H9 (cell line): ENCODE measurements at regions not wholly inside any gene's neighbourhood (a gene's known extent, or its start where the extent isn't known, plus 50 kb on each side); places are given as distances from the start of the nearest gene placed in this dataset.

Source experiments
- DNase-seq: peaks from one replicate; pipeline ENCODE4 v3.0.0-alpha.2; 2017
- H2AFZ ChIP-seq: one replicate; pipeline ENCODE4 v1.6.1; 2013; ENCODE audit warnings: mild to moderate bottlenecking, low read length, control low read depth, moderate library complexity
- H2AK5ac ChIP-seq: 2 replicates; pipeline ENCODE4 v1.6.1; 2013; ENCODE audit warnings: low read length, control low read depth, mixed read lengths; ENCODE audit not compliant: insufficient read length
- H2BK120ac ChIP-seq: one replicate; pipeline ENCODE4 v1.6.1; 2013; ENCODE audit warnings: low read depth, mild to moderate bottlenecking, low read length, control low read depth, inconsistent platforms; ENCODE audit not compliant: poor library complexity, severe bottlenecking
- H2BK12ac ChIP-seq: 2 replicates; pipeline ENCODE4 v1.6.1; 2013; ENCODE audit warnings: low read length, control low read depth, mixed read lengths, low read depth; ENCODE audit not compliant: insufficient read length
- H2BK15ac ChIP-seq: 2 replicates; pipeline ENCODE4 v1.6.1; 2013; ENCODE audit warnings: low read depth, low read length, control low read depth
- H2BK20ac ChIP-seq: one replicate; pipeline ENCODE4 v1.6.1; 2013; ENCODE audit warnings: low read depth, mild to moderate bottlenecking, low read length, control low read depth, inconsistent platforms; ENCODE audit not compliant: poor library complexity, severe bottlenecking
- H2BK5ac ChIP-seq: 2 replicates; pipeline ENCODE4 v1.6.1; 2013; ENCODE audit warnings: low read length, control low read depth, mixed read lengths; ENCODE audit not compliant: insufficient read length
- H3K14ac ChIP-seq: 2 replicates; pipeline ENCODE4 v1.6.1; 2013; ENCODE audit warnings: low read length, control low read depth; ENCODE audit not compliant: insufficient read depth
- H3K18ac ChIP-seq: 2 replicates; pipeline ENCODE4 v1.6.1; 2013; ENCODE audit warnings: low read depth, mild to moderate bottlenecking, mixed read lengths, low read length, control low read depth; ENCODE audit not compliant: insufficient read length
- H3K23ac ChIP-seq: 2 replicates; pipeline ENCODE4 v1.6.1; 2013; ENCODE audit warnings: low read length, control low read depth, mixed read lengths, low read depth; ENCODE audit not compliant: insufficient read length
- H3K23me2 ChIP-seq: 2 replicates; pipeline ENCODE4 v1.6.1; 2013; ENCODE audit warnings: low read depth, mild to moderate bottlenecking, mixed read lengths, low read length, control low read depth; ENCODE audit not compliant: insufficient read length, poor library complexity, severe bottlenecking
- H3K27ac ChIP-seq: 2 replicates; pipeline ENCODE4 v1.5.1; 2013; ENCODE audit warnings: low read length, control low read depth, mixed read lengths, low read depth; ENCODE audit not compliant: insufficient read length
- H3K27me3 ChIP-seq: 2 replicates; pipeline ENCODE4 v1.6.1; 2013; ENCODE audit warnings: low read length, control low read depth, inconsistent platforms; ENCODE audit not compliant: insufficient read depth
- H3K4ac ChIP-seq: 2 replicates; pipeline ENCODE4 v1.6.1; 2013; ENCODE audit warnings: low read depth, mild to moderate bottlenecking, control low read depth, inconsistent platforms, low read length, moderate library complexity
- H3K4me1 ChIP-seq: 2 replicates; pipeline ENCODE4 v1.6.1; 2013; ENCODE audit warnings: low read length, control low read depth, inconsistent platforms; ENCODE audit not compliant: insufficient read depth
- H3K4me2 ChIP-seq: 2 replicates; pipeline ENCODE4 v1.6.1; 2013; ENCODE audit warnings: low read length, control low read depth, mixed read lengths; ENCODE audit not compliant: insufficient read length, insufficient read depth
- H3K56ac ChIP-seq: 2 replicates; pipeline ENCODE4 v1.6.1; 2013; ENCODE audit warnings: low read depth, mild to moderate bottlenecking, mixed read lengths, low read length, control low read depth; ENCODE audit not compliant: insufficient read length
- H3K79me1 ChIP-seq: 2 replicates; pipeline ENCODE4 v1.6.1; 2013; ENCODE audit warnings: low read depth, mild to moderate bottlenecking, moderate library complexity, low read length, control low read depth, inconsistent platforms; ENCODE audit not compliant: insufficient read depth, poor library complexity, severe bottlenecking
- H3K79me2 ChIP-seq: 2 replicates; pipeline ENCODE4 v1.6.1; 2013; ENCODE audit warnings: low read length, control low read depth, inconsistent platforms; ENCODE audit not compliant: insufficient read depth
- H3K9ac ChIP-seq: 2 replicates; pipeline ENCODE4 v1.6.1; 2013; ENCODE audit warnings: low read length, control low read depth, mixed read lengths; ENCODE audit not compliant: insufficient read length; ENCODE audit errors: extremely low read depth
- H3K9me3 ChIP-seq: one replicate; pipeline ENCODE4 v1.6.1; 2013; ENCODE audit warnings: low read depth, low read length, inconsistent platforms; ENCODE audit not compliant: control insufficient read depth
- H3T11ph ChIP-seq: one replicate; pipeline ENCODE4 v1.6.1; 2013; ENCODE audit warnings: mild to moderate bottlenecking, low read length, control low read depth, inconsistent platforms
- H4K20me1 ChIP-seq: one replicate; pipeline ENCODE4 v1.6.1; 2013; ENCODE audit not compliant: control insufficient read depth, insufficient read length, insufficient read depth
- H4K5ac ChIP-seq: 2 replicates; pipeline ENCODE4 v1.6.1; 2013; ENCODE audit warnings: low read depth, mild to moderate bottlenecking, mixed read lengths, low read length, control low read depth; ENCODE audit not compliant: insufficient read length
- H4K8ac ChIP-seq: replicated peaks from 2 replicates; pipeline ENCODE4 v1.6.1; 2013; ENCODE audit warnings: low read length, control low read depth, mixed read lengths, low read depth; ENCODE audit not compliant: insufficient read length
- H4K91ac ChIP-seq: 2 replicates; pipeline ENCODE4 v1.6.1; 2013; ENCODE audit warnings: low read depth, mild to moderate bottlenecking, moderate library complexity, mixed read lengths, low read length, control low read depth; ENCODE audit not compliant: insufficient read length
- H3K27ac Mint-ChIP-seq, 3 experiments: 2 replicates in 2 of 3; 3 replicates in 1 of 3; pipeline ENCODE4 v1.8.0; 2020 to 2021; ENCODE audit warnings: mixed read lengths in 3 of 3, mild to moderate bottlenecking in 1 of 3, moderate library complexity in 1 of 3
- H3K27me3 Mint-ChIP-seq: 2 replicates; pipeline ENCODE4 v1.8.0; 2021; ENCODE audit warnings: low read depth, mild to moderate bottlenecking, moderate library complexity, mixed read lengths
- H3K36me3 Mint-ChIP-seq, 3 experiments: 2 replicates in 2 of 3; 3 replicates in 1 of 3; pipeline ENCODE4 v1.8.0; 2020 to 2021; ENCODE audit warnings: low read depth in 3 of 3, mixed read lengths in 3 of 3; ENCODE audit not compliant: insufficient read depth in 1 of 3
- H3K4me1 Mint-ChIP-seq, 2 experiments: 2 replicates each; pipeline ENCODE4 v1.8.0; 2020; ENCODE audit warnings: mixed read lengths in 2 of 2
- H3K4me3 Mint-ChIP-seq, 2 experiments: 2 replicates in 1 of 2; 3 replicates in 1 of 2; pipeline ENCODE4 v1.8.0; 2020 to 2021; ENCODE audit warnings: mild to moderate bottlenecking in 2 of 2, mixed read lengths in 2 of 2, moderate library complexity in 1 of 2
- H3K9me3 Mint-ChIP-seq, 2 experiments: 2 replicates in 1 of 2; 3 replicates in 1 of 2; pipeline ENCODE4 v1.8.0; 2020; ENCODE audit warnings: mild to moderate bottlenecking in 2 of 2, mixed read lengths in 2 of 2, moderate library complexity in 1 of 2
- CTCF ChIP-seq: fragments of 200-600 bp; sonication (generic); conservative IDR thresholded peaks from 3 replicates; pipeline ENCODE4 v1.8.0; 2021; ENCODE audit warnings: antibody characterized with exemption, mild to moderate bottlenecking
- WGBS: extraction: QIAGEN DNeasy Blood & Tissue Kit; methylation state at CpG from one replicate; pipeline ENCODE4 v1.1.7; 2013; ENCODE audit warnings: missing lambda C conversion rate, low lambda C conversion rate, mixed read lengths; ENCODE audit not compliant: insufficient read length; ENCODE audit errors: extremely low coverage; 5-methylcytosine and 5-hydroxymethylcytosine counted together

- no peak overlapping the region for H3K9ac ChIP-seq
- no peak overlapping the region for H2BK15ac ChIP-seq
- no peak overlapping the region for H4K5ac ChIP-seq
- no peak overlapping the region for H3K27ac Mint-ChIP-seq
- H3K4ac ChIP-seq = no peak overlapping the region
- no peak overlapping the region for H3K4me3 Mint-ChIP-seq
- H4K91ac ChIP-seq = no peak overlapping the region
- H2AK5ac ChIP-seq = no peak overlapping the region
- no peak overlapping the region for H2BK12ac ChIP-seq
- no peaks in the 10 kb centered on the region for H3K27me3 Mint-ChIP-seq
- H2AFZ ChIP-seq = no peak overlapping the region
- H3K4me1 Mint-ChIP-seq = peaks cover 12 to 13% of the 10 kb centered on the region in 2 experiments; a peak in 3 of 4 replicates
- no peak overlapping the region for H2BK5ac ChIP-seq
- no peak overlapping the region for H3K23ac ChIP-seq
- no peaks in the 10 kb centered on the region for H3K9me3 Mint-ChIP-seq
- H3K4me1 ChIP-seq = no peaks in the 10 kb centered on the region
- H3K18ac ChIP-seq = no peak overlapping the region
- no peaks in the 10 kb centered on the region for H3K27me3 ChIP-seq
- H2BK120ac ChIP-seq = no peak overlapping the region
- no peaks in the 10 kb centered on the region for H4K20me1 ChIP-seq
- TF ChIP-seq CTCF = no peak
- H3K36me3 Mint-ChIP-seq = no peaks in the 10 kb centered on the region
- H3K23me2 ChIP-seq = no peaks in the 10 kb centered on the region
- no peaks in the 10 kb centered on the region for H3K79me1 ChIP-seq
- no peak overlapping the region for H3T11ph ChIP-seq
- no peak overlapping the region for H3K56ac ChIP-seq
- H3K27ac ChIP-seq = no peak overlapping the region
- H3K9me3 ChIP-seq = no peaks in the 10 kb centered on the region
- 91% methylated on average over 2 of the region's 6 CpGs for WGBS
- no peak overlapping the region for H2BK20ac ChIP-seq
- no peak overlapping the region for H4K8ac ChIP-seq
- no peak overlapping the region for H3K14ac ChIP-seq
- no peaks in the 10 kb centered on the region for H3K79me2 ChIP-seq
- no peak for DNase-seq
- no peak overlapping the region for H3K4me2 ChIP-seq
Measured at GRCh38 chr12:91566328-91567099, 383.9 kb upstream of the DCN start.
